ENCODE measurements at regions not wholly inside any gene's neighbourhood (a gene's known extent, or its start where the extent isn't known, plus 50 kb on each side); places are given as distances from the start of the nearest gene placed in this dataset.
"Not testable (repeated sequence)": the region's sequence is repeated elsewhere in the genome, so short reads cannot be mapped to it uniquely, and the experiment has no call there.

DNA sequence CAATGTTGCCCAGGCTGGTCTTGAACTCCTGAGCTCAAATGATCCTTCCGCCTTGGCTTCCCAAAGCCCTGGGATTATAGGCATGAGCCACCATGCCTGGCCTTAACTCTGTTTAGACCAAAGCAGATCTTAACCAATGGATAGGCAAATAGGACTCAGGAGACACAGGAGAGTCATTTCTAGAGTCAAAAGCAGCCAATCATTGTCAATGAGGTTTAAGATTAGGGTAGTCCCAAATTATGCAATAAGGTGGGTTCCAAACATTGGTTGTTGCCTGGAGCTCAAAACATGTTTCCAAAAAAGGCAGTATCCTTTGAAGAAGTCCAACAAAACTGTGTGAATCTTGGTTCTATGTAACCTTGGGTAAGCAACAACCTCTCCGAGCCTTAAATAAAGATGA, 95.7 kb upstream of the JARID2 start:
- intact Hi-C loops (cut with DNase I), result no loop called here
- DNase-seq (ENCODE audit: low spot score), result no peak

DNA sequence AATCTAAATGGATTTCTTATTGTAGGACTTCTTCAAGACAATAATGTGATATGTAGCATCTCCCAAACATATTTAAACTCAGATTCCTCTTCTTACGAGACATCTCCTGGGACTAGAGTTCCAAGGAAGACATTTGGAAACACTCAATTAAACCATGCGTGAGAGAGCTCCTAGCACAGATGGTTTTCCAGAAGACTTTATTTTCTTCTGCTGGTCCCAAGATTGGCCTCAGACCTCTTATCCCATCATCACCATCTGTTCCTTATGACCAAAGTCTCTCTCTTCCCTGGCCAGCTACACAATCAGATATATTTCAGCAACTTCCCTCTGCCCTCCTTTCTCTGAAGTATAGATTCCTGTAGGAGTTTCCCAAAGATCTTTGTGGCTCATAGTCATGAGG, 93.2 kb upstream of the JARID2 start:
- intact Hi-C loops (cut with DNase I), result no loop called here
- no peak for DNase-seq (ENCODE audit: low spot score)

DNA sequence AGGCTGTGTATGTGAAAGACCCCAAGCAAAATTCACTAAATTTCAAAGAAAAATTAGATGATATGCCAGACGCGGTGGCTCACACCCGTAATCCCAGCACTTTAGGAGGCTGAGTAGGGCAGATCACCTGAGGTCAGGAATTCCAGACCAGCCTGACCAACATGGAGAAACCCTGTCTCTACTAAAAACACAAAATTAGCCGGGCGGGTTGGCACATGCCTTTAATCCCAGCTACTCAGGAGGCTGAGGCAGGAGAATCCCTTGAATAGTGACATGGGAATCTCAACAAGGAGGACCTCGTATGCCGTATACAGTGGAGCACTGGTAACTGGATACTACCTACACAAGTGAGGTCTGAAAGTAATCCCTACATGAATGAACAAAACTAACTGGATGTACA, 92.7 kb upstream of the JARID2 start:
- intact Hi-C loops (cut with DNase I), result no loop called here
- no peak for DNase-seq (ENCODE audit: low spot score)

DNA sequence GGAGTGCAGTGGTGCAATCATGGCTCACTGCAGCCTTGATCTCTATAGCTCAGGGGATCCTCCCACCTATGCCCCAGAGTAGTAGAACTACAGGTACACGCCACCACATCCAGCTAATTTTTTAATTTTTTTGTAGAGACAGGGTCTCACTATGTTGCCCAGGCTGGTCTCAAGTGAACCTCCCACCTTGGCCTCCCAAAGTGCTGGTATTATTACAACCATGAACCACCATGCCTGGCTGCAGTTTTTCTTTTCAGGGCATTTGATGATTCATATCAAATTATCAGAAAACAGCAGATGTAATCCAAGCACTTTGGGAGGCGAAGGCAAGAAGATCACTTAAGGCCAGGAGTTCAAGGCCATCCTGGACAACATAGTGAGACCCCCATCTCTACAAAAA, 88.4 kb upstream of the JARID2 start:
- no peak for DNase-seq (ENCODE audit: low spot score)
- intact Hi-C loops (cut with DNase I), result no loop called here

DNA sequence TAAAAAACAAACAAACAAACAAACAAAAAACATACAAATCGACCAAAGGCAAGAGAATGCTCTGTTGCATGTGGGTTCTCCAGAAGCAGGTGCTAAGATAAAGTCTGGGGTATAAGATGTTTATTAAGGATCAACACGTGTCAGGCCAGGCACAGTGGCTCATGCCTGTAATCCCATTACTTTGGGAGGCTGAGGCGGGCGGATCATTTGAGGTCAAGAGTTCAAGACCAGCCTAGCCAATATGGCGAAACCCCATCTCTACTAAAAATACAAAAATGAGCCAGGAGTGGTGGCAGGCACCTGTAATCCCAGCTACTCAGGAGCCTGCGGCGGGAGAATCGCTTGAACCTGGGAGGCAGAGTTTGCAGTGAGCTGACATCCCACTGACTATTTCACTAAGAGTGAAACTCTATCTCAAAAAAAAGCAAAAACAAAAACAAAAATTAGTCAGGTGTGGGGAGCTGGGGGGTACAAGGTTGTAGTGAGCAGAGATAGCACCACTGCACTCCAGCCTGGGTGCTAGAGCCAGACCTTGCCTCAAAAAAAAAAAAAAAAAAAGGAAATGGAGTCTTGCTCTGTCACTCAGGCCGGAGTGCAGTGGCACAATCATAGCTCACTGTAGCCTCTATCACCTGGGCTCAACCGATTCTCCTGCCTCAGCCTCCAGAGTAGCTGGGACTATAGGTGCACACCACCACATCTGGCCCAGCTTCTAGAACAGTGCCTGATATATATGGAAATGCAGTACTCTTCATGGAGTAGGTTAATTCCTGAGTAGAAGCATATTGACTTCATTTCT, 86.8 kb upstream of the JARID2 start:
- intact Hi-C loops (cut with DNase I), result no loop called here
- no peak for DNase-seq (ENCODE audit: low spot score)

DNA sequence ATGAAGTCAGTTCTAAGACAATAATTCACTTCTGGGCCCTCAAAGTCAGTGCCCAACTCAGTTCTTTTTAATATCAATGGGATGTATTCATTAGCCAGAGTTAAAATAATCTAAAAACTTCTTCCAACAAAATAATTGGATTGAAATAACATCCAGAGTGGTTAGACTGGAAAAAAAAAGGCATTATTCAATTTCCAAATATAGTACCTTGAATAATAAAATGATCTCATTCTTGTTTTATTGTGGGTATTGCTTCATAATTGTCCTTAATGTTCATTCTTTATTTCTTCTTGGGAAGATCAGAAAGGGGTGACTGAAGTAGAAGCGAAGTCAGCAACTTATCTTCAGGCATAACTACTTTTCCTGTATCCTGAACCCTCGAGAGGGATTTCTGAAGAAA, 85.1 kb upstream of the JARID2 start:
- no peak for DNase-seq (ENCODE audit: low spot score)
- intact Hi-C loops (cut with DNase I), result no loop called here

DNA sequence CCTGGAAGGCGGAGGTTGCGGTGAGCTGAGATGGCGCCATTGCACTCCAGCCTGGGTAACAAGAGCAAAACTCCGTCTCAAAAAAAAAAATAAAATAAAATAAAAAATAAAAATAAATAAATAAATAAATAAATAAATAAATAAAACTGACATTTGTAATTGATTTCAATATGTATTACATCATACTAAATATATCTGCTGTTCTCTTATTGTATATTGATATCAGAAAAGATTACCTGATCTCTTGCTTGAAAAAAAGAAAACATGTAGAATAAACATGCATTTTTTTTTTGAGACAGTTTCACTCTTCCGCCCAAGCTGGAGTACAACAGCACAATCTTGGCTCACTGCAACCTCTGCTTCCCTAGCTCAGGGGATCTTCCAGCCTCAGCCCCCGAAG, 81.0 kb upstream of the JARID2 start:
- intact Hi-C loops (cut with DNase I), result not testable (repeated sequence)

DNA sequence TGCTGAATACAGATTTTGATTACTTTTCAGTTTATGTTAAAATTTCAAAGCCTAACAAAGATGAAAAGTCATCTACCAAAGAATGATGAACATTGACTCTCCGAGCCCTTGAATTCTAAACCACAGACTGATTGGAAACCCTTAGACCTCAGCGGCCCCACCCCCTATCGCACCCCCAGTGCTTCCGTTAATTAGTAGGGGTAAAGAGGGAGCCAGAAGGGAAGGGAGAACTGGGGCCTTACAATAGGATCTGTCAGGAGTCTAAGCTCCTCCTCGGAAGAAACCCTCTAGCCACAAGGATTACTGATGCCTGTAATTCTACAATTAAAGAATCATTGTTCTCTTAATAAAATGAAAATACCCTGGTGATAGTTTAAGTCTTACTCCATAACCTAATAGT, 79.7 kb upstream of the JARID2 start:
- intact Hi-C loops (cut with DNase I), result no loop called here
- DNase-seq (ENCODE audit: low spot score), result no peak

More for the DNA sequence above, 81.0 kb upstream of the JARID2 start:
- DNase-seq (ENCODE audit: low spot score), result not testable (repeated sequence)

DNA sequence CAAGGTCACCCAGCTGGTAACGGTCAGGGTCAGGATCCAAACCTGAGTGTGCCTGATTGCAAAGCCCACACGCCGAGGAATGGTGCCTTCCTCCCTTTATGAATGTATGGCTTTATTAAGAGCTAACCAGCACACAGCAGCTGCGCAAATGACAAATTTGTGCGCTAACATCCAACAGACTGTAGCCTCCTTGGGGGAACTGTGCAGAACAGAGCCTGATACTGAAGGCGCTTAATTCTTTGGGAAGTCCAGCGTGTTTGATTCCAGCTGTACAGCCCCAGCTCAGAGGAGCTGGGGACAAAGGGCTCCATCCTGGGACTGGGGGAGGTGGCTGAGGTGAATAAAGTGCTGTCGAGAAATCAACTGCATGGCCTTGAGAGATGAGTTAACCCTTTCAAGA, 75.7 kb upstream of the JARID2 start:
- no peak for DNase-seq (ENCODE audit: low spot score)
- intact Hi-C loops (cut with DNase I), result no loop called here

DNA sequence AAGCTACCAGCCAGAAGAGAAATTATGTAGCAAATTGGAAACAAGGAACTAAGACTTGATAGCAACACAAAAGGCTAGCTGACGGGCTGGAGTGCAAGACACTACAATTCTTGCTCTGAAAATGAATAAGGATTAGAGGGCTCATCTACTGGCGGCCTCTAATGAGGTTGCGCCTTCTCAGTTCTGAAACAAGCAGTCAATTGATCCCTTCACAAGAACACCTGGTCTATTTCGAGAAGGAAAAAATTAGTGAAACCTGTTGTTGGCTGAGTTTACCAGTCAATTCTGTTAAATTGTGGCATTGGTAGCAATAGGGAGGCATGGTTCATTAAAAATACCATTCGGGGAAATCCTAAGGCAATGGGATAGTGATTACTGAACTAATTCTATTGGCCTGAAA, 74.8 kb upstream of the JARID2 start:
- no peak for DNase-seq (ENCODE audit: low spot score)
- intact Hi-C loops (cut with DNase I), result no loop called here

DNA sequence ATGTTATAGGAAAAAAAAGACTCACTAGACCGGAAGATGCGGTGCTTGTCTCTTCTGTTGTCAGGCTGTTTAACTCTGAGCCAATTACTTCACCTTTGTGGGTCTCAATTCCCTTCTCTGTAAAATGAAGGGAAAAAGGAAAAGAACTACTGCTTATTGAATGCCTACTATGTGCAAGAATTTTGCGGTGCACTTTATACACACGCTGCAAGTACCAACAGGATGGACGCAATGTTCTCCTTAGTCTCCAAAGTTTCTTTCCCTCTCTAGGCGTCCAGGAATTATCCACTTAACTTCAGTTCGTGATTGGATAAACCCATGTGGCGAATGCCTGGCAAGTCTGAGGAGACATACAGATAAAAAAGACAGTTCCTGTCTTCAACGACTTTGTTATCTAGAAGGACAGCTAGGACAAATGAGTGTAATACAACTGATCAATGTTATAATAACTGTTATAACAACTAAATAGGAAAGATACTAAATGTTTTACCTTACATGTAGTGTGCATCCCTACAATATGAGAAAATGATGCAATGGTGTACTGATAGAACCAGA, 69.0 kb upstream of the JARID2 start:
- intact Hi-C loops (cut with DNase I), result no loop called here
- no peak for DNase-seq (ENCODE audit: low spot score)

DNA sequence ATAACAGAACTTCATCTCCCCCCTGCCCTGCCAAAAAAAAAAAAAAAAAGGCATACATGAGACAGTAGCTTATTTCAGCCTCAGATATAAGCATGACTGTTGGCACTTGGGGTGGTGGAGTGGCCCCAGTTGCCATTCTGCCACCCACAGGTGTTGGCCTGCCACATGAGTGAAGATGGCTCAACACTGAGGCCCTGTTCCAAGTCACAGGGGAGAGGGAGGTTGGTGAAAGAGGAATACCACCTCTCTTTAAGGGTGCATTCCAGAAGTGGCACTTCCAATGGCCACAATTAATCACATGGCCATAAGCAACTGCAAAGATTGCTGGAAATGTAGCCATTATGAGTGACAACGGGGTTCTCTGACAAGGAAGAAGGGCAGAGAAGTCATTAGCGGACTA, 61.9 kb upstream of the JARID2 start:
- DNase-seq (ENCODE audit: low spot score), result peak; percentile 35
- intact Hi-C loops (cut with DNase I), result no loop called here

DNA sequence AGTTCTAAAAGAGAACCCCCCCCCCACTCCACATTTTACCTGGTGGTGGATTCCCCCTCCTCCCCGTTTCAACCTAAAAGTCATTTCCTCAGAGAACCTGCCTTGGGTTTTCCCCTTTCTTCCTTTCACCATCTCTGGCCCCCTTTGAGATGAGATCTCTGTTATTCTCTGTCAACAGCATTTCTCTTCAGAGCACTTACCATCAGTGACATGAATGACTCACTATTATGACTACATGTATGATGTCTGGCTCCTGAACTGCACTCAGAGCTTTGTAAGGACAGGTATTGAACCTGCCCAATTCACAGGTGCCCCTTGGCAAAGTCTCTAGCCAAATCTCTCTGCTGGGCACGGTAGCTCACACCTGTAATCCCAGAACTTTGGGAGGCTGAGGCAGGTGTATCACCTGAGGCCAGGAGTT, 61.4 kb upstream of the JARID2 start:
- no peak for DNase-seq (ENCODE audit: low spot score)
- intact Hi-C loops (cut with DNase I), result no loop called here

DNA sequence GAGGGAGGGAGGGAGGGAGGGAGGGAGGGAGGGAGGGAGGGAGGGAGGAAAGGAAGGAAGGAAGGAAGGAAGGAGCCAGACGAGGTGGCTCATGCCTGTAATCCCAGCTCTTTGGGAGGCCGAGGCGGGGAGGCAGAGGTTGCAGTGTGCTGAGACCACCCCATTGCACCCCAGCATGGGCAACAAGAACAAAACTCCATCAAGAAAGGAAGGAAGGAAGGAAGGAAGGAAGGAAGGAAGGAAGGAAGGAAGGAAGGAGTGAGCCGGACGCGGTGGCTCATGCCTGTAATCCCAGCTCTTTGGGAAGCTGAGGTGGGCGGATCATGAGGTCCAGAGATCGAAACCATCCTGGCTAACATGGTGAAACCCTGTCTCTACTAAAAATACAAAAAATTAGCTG, 60.8 kb upstream of the JARID2 start:
- intact Hi-C loops (cut with DNase I); DNase-seq (ENCODE audit: low spot score): not testable (repeated sequence)

DNA sequence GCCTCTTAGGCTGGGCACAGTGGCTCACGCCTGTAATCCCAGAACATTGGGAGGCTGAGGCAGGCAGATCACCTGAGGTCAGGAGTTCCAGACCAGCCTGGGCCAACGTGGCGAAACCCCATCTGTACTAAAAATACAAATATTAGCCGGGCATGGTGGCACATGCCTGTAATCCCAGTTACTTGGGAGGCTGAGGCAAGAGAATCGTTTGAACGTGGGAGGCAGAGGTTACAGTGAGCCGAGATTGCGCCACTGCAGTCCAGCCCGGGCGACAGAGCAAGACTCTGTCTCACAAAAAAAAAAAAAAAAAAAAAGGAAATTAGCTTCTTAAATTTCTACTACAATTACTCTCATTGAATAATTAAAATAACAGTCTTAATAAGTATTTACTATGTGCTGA, 52.4 kb upstream of the JARID2 start:
- DNase-seq (ENCODE audit: low spot score), result peak; percentile 26
- intact Hi-C loops (cut with DNase I), result not testable (repeated sequence)

DNA sequence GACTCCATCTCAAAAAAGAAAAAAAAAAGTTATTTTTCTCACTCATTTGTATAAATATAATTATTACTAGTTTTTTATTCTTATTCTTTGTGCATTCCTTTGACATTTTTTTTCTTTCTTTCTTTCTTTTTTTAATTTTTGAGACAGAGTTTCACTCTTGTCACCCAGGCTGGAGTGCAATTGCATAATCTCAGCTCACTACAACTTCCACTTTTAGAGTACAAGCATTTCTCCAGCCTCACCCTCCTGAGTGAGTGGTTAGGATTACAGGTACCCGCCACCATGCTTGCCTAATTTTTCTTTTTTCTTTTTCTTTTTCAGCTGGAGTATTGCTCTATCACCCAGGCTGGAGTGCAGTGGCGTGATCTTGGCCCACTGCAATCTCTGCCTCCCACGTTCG, 51.4 kb upstream of the JARID2 start:
- DNase-seq (ENCODE audit: low spot score), result no peak
- intact Hi-C loops (cut with DNase I), result no loop called here
